ENCODE measurements at regions not wholly inside any gene's neighbourhood (a gene's known extent, or its start where the extent isn't known, plus 50 kb on each side); places are given as distances from the start of the nearest gene placed in this dataset.

DNA sequence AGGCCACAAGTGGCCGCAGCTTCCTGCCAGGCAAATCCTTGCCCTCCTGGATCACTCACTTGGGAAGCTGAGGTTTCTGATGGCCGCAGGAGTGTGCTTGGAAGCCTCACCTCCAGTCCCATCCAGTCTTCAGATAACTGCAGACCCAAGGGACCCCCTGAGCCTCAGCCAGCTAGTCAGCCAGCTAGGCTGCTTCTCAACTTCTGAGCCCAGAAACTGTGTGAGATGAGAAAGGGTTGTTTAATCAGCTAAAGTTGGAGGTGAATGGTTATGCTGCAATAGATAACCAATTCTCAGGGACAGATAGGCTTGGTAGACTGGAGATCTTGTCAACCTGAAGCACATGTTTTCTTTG lies 96.9 kb downstream of the THBS2 start:
- Histone ChIP-seq H3K27me3 (ENCODE audit: insufficient read depth, insufficient read length) (no peaks in the 10 kb centered on the region), H3K9ac (ENCODE audit: insufficient read length, low read depth) (no peak overlapping the region)
- TF ChIP-seq YY1 (IDR thresholded peaks at IDR 0.05; ENCODE audit: insufficient read depth, insufficient read length) (no peak), SUZ12 (IDR thresholded peaks at IDR 0.05; ENCODE audit: extremely low read depth, insufficient read depth, insufficient read length) (no peak), ZNF274 (IDR thresholded peaks at IDR 0.05; ENCODE audit: low read depth, low read length) (no peak)

DNA sequence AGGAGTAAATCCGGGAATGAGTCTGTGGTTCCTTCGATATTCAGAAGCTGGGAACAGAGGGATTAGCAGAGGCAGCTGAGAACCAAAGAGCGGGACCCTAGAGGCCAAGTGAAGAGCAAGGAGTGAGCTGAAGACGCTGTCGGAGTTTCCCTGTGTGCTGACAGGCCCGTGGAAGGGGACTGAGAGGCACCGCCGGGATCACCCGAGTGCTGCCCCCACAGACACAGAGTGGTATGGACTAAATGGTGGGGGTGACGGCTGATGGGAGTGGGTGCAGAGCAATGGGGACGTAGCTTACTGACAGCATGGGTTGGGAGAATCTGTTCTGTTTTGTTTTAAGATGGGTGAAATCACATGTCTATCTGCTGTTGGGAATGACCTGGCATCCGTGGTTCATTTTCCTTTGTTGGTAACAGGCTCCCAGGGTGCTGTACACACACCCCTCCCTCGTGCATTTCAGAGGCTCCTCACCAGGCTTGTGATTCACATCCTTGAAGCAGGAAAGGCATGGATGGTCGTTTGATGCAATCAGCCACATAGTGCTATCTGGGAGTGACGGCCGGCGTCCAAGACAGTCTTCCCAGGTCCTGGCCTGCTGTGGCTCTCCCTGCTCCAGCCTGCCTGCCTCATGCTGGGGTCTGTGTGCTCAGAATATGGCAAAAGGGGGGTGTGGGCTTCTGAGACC lies 97.4 kb downstream of the THBS2 start:
- no peaks in the 10 kb centered on the region for H3K9me3 ChIP-seq (ENCODE audit: insufficient read depth, low read length)
- no peaks in the 10 kb centered on the region for H3K4me1 ChIP-seq (ENCODE audit: insufficient read depth, insufficient read length)
- H3K4me3 ChIP-seq (ENCODE audit: insufficient read length, low read depth): no peak overlapping the region
- no peaks in the 10 kb centered on the region for H3K27me3 ChIP-seq (ENCODE audit: insufficient read depth, insufficient read length)
- H3K9ac ChIP-seq (ENCODE audit: insufficient read length, low read depth): no peak overlapping the region
- no peak for DNase-seq (ENCODE audit: low read depth, low spot score)
- TF ChIP-seq YY1 (IDR thresholded peaks at IDR 0.05; ENCODE audit: insufficient read depth, insufficient read length): no peak
- H3K36me3 ChIP-seq (ENCODE audit: insufficient read depth, insufficient read length, low read length): no peaks in the 10 kb centered on the region

More for the DNA sequence above, 96.9 kb downstream of the THBS2 start:
- Histone ChIP-seq H3K4me3 (ENCODE audit: insufficient read length, low read depth) (no peak overlapping the region), H3K36me3 (ENCODE audit: insufficient read depth, insufficient read length, low read length) (no peaks in the 10 kb centered on the region), H3K4me1 (ENCODE audit: insufficient read depth, insufficient read length) (no peaks in the 10 kb centered on the region), H3K9me3 (ENCODE audit: insufficient read depth, low read length) (no peaks in the 10 kb centered on the region)
- DNase-seq (ENCODE audit: low read depth, low spot score): no peak

DNA sequence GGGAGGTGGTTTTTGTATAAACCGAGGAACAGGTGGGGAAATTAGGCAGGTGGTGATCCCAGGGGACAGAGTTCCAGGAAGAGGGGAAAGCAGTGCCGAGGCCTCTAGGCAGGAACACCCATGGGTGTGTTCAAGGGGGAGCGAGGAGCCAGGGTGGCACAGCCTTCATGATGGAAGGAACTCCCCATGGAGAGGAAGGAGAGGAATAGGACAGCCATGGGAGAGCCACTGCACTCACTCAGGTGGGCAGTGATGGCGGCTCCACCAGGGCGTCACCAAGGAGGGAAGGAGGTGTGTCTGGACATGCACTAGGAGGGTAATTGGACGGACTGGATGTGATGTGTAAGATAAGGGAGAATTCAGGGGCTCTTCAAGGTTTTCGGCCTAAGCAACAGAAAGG lies 98.2 kb downstream of the THBS2 start:
- no peaks in the 10 kb centered on the region for H3K27me3 ChIP-seq (ENCODE audit: insufficient read depth, insufficient read length)
- H3K36me3 ChIP-seq (ENCODE audit: insufficient read depth, insufficient read length, low read length): no peaks in the 10 kb centered on the region

DNA sequence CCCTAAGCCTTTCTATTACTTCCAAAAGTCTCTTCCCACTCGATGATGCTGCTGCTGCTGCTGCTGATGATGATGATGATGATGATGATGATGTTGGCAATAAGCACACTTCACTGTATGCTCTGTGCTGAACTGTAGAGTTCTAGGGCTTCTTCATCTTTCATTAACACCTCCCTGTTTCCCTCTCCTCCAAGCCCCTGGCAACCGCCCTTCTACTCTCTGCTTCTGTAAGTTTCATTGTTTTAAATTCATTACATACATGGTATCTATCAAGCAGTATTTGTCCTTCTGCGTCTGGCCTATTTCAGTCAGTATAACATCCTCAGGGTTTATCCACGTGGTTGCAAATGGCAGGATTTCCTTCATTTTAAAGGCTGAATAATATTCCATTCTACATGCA lies 100.2 kb downstream of the THBS2 start:
- peaks cover 18% of the 10 kb centered on the region; the same call in 1 of the 2 replicates for H3K9me3 ChIP-seq (ENCODE audit: insufficient read depth, low read length)
- no peaks in the 10 kb centered on the region for H3K4me1 ChIP-seq (ENCODE audit: insufficient read depth, insufficient read length)
- no peaks in the 10 kb centered on the region for H3K36me3 ChIP-seq (ENCODE audit: insufficient read depth, insufficient read length, low read length)
- TF ChIP-seq SUZ12 (IDR thresholded peaks at IDR 0.05; ENCODE audit: extremely low read depth, insufficient read depth, insufficient read length) (no peak), ZNF274 (IDR thresholded peaks at IDR 0.05; ENCODE audit: low read depth, low read length) (no peak), YY1 (IDR thresholded peaks at IDR 0.05; ENCODE audit: insufficient read depth, insufficient read length) (no peak)
- H3K27me3 ChIP-seq (ENCODE audit: insufficient read depth, insufficient read length): no peaks in the 10 kb centered on the region
- DNase-seq (ENCODE audit: low read depth, low spot score): no peak
- H3K4me3 ChIP-seq (ENCODE audit: insufficient read length, low read depth): no peak overlapping the region
- H3K9ac ChIP-seq (ENCODE audit: insufficient read length, low read depth): no peak overlapping the region

More for the DNA sequence above, 98.2 kb downstream of the THBS2 start:
- DNase-seq (ENCODE audit: low read depth, low spot score): no peak
- TF ChIP-seq YY1 (IDR thresholded peaks at IDR 0.05; ENCODE audit: insufficient read depth, insufficient read length) (no peak), SUZ12 (IDR thresholded peaks at IDR 0.05; ENCODE audit: extremely low read depth, insufficient read depth, insufficient read length) (no peak), ZNF274 (IDR thresholded peaks at IDR 0.05; ENCODE audit: low read depth, low read length) (no peak)
- Histone ChIP-seq H3K9me3 (ENCODE audit: insufficient read depth, low read length) (peaks cover 5% of the 10 kb centered on the region; the same call in 1 of the 2 replicates), H3K4me1 (ENCODE audit: insufficient read depth, insufficient read length) (no peaks in the 10 kb centered on the region), H3K4me3 (ENCODE audit: insufficient read length, low read depth) (no peak overlapping the region), H3K9ac (ENCODE audit: insufficient read length, low read depth) (no peak overlapping the region)

DNA sequence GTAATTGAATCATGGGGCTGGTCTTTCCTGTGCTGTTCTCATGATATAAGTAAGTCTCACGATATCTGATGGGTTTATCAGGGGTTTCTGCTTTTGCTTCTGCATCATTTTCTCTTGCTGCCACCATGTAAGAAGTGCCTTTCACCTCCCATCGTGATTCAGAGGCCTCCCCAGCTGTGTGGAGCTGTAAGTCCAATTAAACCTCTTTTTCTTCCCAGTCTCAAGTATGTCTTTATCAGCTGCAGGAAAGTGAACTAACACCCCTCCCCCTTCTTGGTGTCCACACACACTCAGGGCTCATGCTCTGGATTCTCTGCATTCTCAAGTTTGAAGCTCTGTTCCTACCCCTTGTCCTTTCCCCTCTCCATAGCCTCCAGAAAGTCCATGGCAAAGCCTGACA lies 107.1 kb downstream of the THBS2 start:
- DNase-seq (ENCODE audit: low read depth, low spot score): no peak
- no peaks in the 10 kb centered on the region for H3K27me3 ChIP-seq (ENCODE audit: insufficient read depth, insufficient read length)
- no peak overlapping the region for H3K4me3 ChIP-seq (ENCODE audit: insufficient read length, low read depth)
- H3K9me3 ChIP-seq (ENCODE audit: insufficient read depth, low read length): peaks cover 18% of the 10 kb centered on the region; the same call in 1 of the 2 replicates
- H3K9ac ChIP-seq (ENCODE audit: insufficient read length, low read depth): no peak overlapping the region
- no peak for TF ChIP-seq YY1 (IDR thresholded peaks at IDR 0.05; ENCODE audit: insufficient read depth, insufficient read length)
- no peak for TF ChIP-seq SUZ12 (IDR thresholded peaks at IDR 0.05; ENCODE audit: extremely low read depth, insufficient read depth, insufficient read length)
- no peak for TF ChIP-seq ZNF274 (IDR thresholded peaks at IDR 0.05; ENCODE audit: low read depth, low read length)
- no peaks in the 10 kb centered on the region for H3K4me1 ChIP-seq (ENCODE audit: insufficient read depth, insufficient read length)
- H3K36me3 ChIP-seq (ENCODE audit: insufficient read depth, insufficient read length, low read length): no peaks in the 10 kb centered on the region

DNA sequence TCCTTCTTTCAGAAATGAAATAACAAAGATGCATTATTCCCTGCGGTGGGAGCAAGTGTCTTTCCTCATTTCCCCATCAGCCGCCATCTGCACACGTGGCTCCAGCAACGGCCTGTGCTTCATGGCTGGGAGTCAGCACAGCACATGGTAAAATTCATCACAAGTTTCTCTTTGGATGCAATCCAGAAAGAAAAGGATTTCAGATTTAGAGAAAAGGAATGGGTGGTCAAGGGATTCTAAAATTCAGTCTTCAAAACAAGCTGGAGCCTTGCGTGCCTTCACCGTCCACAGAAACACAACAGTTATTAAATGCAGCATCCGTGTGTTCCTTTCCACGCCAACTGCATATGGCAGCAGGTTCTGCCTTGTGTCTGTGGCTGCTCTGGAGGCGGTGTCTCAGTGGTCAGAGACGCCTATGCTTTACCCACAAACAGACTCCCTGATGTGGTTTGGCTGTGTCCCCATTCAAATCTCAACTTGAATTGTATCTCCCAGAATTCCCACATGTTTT lies 107.6 kb downstream of the THBS2 start:
- no peaks in the 10 kb centered on the region for H3K36me3 ChIP-seq (ENCODE audit: insufficient read depth, insufficient read length, low read length)
- no peak for TF ChIP-seq YY1 (IDR thresholded peaks at IDR 0.05; ENCODE audit: insufficient read depth, insufficient read length)
- TF ChIP-seq ZNF274 (IDR thresholded peaks at IDR 0.05; ENCODE audit: low read depth, low read length): no peak
- no peak for TF ChIP-seq SUZ12 (IDR thresholded peaks at IDR 0.05; ENCODE audit: extremely low read depth, insufficient read depth, insufficient read length)
- no peak overlapping the region for H3K4me3 ChIP-seq (ENCODE audit: insufficient read length, low read depth)
- H3K4me1 ChIP-seq (ENCODE audit: insufficient read depth, insufficient read length): no peaks in the 10 kb centered on the region
- H3K9ac ChIP-seq (ENCODE audit: insufficient read length, low read depth): no peak overlapping the region
- peaks cover 18% of the 10 kb centered on the region; the same call in 1 of the 2 replicates for H3K9me3 ChIP-seq (ENCODE audit: insufficient read depth, low read length)
- H3K27me3 ChIP-seq (ENCODE audit: insufficient read depth, insufficient read length): no peaks in the 10 kb centered on the region
- no peak for DNase-seq (ENCODE audit: low read depth, low spot score)

DNA sequence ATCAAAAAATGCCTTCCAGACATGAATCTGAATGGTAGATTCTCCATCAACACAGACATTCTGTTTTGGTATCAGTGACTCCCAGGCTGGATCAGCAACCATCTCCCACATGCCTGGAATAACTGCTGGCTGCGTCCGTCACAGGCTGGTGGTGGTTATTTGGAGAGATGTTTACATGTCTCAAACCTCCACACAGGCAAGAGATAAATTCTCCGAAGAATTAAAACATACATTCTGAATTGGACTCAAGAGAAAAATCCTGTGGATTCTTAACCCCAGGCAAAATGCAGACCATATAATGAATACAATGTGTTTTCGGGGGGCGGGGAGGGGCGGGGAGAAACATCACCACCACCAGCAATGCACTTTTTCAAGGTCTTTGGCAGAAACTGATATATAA lies 108.2 kb downstream of the THBS2 start:
- DNase-seq (ENCODE audit: low read depth, low spot score): no peak
- no peak overlapping the region for H3K9ac ChIP-seq (ENCODE audit: insufficient read length, low read depth)
- H3K9me3 ChIP-seq (ENCODE audit: insufficient read depth, low read length): peaks cover 12% of the 10 kb centered on the region; the same call in 1 of the 2 replicates
- no peaks in the 10 kb centered on the region for H3K36me3 ChIP-seq (ENCODE audit: insufficient read depth, insufficient read length, low read length)
- H3K4me1 ChIP-seq (ENCODE audit: insufficient read depth, insufficient read length): no peaks in the 10 kb centered on the region
- TF ChIP-seq ZNF274 (IDR thresholded peaks at IDR 0.05; ENCODE audit: low read depth, low read length): no peak
- no peak for TF ChIP-seq YY1 (IDR thresholded peaks at IDR 0.05; ENCODE audit: insufficient read depth, insufficient read length)
- no peak for TF ChIP-seq SUZ12 (IDR thresholded peaks at IDR 0.05; ENCODE audit: extremely low read depth, insufficient read depth, insufficient read length)
- no peaks in the 10 kb centered on the region for H3K27me3 ChIP-seq (ENCODE audit: insufficient read depth, insufficient read length)
- no peak overlapping the region for H3K4me3 ChIP-seq (ENCODE audit: insufficient read length, low read depth)
